Karpas-422 (cell line): ENCODE measurements at regions not wholly inside any gene's neighbourhood (a gene's known extent, or its start where the extent isn't known, plus 50 kb on each side); places are given as distances from the start of the nearest gene placed in this dataset.
"Not testable (repeated sequence)": the region's sequence is repeated elsewhere in the genome, so short reads cannot be mapped to it uniquely, and the experiment has no call there.

ENCODE experiments used
- DNase-seq: peaks from one replicate; pipeline ENCODE4 v3.0.0-alpha.2; 2015
- H2AFZ ChIP-seq: fragments of 200-600 bp; sonication (generic); 2 replicates; pipeline ENCODE4 v1.6.1; 2014; ENCODE audit warnings: antibody characterized with exemption, low read length, mixed read lengths
- H3K27ac ChIP-seq: fragments of 200-600 bp; sonication (generic); 2 replicates; pipeline ENCODE4 v1.5.1; 2014; ENCODE audit warnings: mild to moderate bottlenecking, low read length, moderate library complexity
- H3K27me3 ChIP-seq: fragments of 200-600 bp; sonication (generic); 2 replicates; pipeline ENCODE4 v1.6.1; 2014; ENCODE audit warnings: low read length, mixed read lengths
- H3K36me3 ChIP-seq: fragments of 200-600 bp; sonication (generic); 2 replicates; pipeline ENCODE4 v1.6.1; 2014; ENCODE audit warnings: low read length, mixed read lengths; ENCODE audit not compliant: insufficient read depth
- H3K4me1 ChIP-seq: fragments of 200-600 bp; sonication (generic); 2 replicates; pipeline ENCODE4 v1.6.1; 2014; ENCODE audit warnings: mild to moderate bottlenecking, low read length, mixed read lengths
- H3K4me2 ChIP-seq: fragments of 200-600 bp; sonication (generic); 2 replicates; pipeline ENCODE4 v1.6.1; 2014; ENCODE audit warnings: low read length, low read depth, mild to moderate bottlenecking; ENCODE audit not compliant: poor library complexity, severe bottlenecking
- H3K4me3 ChIP-seq: fragments of 200-600 bp; sonication (generic); 2 replicates; pipeline ENCODE4 v1.5.1; 2014; ENCODE audit warnings: mild to moderate bottlenecking, antibody characterized with exemption, low read length, mixed read lengths
- H3K79me2 ChIP-seq: fragments of 200-600 bp; sonication (generic); 2 replicates; pipeline ENCODE4 v1.6.1; 2014; ENCODE audit warnings: mild to moderate bottlenecking, low read length, mixed read lengths
- H3K9ac ChIP-seq: fragments of 200-600 bp; sonication (generic); 2 replicates; pipeline ENCODE4 v1.6.0; 2014; ENCODE audit warnings: low read length
- H3K9me2 ChIP-seq: fragments of 200-600 bp; sonication (generic), shearing (Covaris generic); replicated peaks from 2 replicates; pipeline ENCODE4 v1.6.0; 2014; ENCODE audit warnings: mild to moderate bottlenecking, low read length, moderate library complexity; ENCODE audit not compliant: insufficient read depth
- H3K9me3 ChIP-seq: fragments of 300-700, 200-600 bp; sonication (generic); 2 replicates; pipeline ENCODE4 v1.6.1; 2014; ENCODE audit warnings: low read length, mixed read lengths
- H4K20me1 ChIP-seq: fragments of 200-600 bp; sonication (generic); 2 replicates; pipeline ENCODE4 v1.6.1; 2014; ENCODE audit warnings: mild to moderate bottlenecking, antibody characterized with exemption, low read length, low read depth; ENCODE audit not compliant: insufficient read depth

DNA sequence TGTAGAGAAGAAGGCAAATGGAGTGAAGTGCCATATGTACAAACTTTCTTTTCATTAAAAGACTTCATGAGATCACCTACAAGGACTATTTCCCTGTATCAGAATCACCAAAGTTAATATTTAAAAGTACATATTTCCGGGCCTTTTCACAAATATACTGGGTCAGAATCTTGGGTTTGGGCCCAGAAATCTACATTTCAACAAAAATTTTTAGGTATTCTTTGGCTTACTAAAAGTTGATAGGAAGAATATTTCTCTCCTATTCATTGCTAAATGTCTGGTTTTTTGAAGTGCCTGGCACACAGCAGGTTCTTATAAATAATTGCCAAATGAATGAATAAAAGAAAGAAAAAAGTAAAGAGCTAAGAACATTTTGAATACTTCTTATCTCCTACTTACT lies 843.8 kb upstream of the ACVR2A start:
- Histone ChIP-seq H3K4me2 (no peak overlapping the region), H3K4me3 (no peak overlapping the region), H3K4me1 (no peaks in the 10 kb centered on the region), H3K36me3 (no peaks in the 10 kb centered on the region), H3K27ac (no peak overlapping the region), H3K79me2 (no peaks in the 10 kb centered on the region), H3K9ac (no peak overlapping the region), H4K20me1 (no peaks in the 10 kb centered on the region), H3K27me3 (no peaks in the 10 kb centered on the region), H2AFZ (no peak overlapping the region), H3K9me3 (no peaks in the 10 kb centered on the region), H3K9me2 (no peaks in the 10 kb centered on the region)
- DNase-seq: no peak

GRCh38 chr2:147000151-147000550 lies 844.7 kb upstream of the ACVR2A start:
- not testable (repeated sequence) for H4K20me1 ChIP-seq, H3K27me3 ChIP-seq, H3K27ac ChIP-seq, H2AFZ ChIP-seq, DNase-seq, H3K9ac ChIP-seq, H3K4me1 ChIP-seq, H3K9me3 ChIP-seq, H3K79me2 ChIP-seq, H3K4me2 ChIP-seq, H3K36me3 ChIP-seq, H3K9me2 ChIP-seq, H3K4me3 ChIP-seq

- H3K36me3 ChIP-seq: no peaks in the 10 kb centered on the region
Measured at GRCh38 chr2:146997945-146998344, 846.9 kb upstream of the ACVR2A start.

GRCh38 chr2:146997488-146997887 lies 847.3 kb upstream of the ACVR2A start:
- no peak overlapping the region for H3K4me3 ChIP-seq
- no peak overlapping the region for H3K4me2 ChIP-seq
- H3K9me3 ChIP-seq: no peaks in the 10 kb centered on the region
- no peak overlapping the region for H2AFZ ChIP-seq
- 0 out of 2 replicates have a peak, but pooled peaks cover 3% of the 10 kb centered on the region for H3K9me2 ChIP-seq
- no peaks in the 10 kb centered on the region for H4K20me1 ChIP-seq
- H3K27me3 ChIP-seq: no peaks in the 10 kb centered on the region
- no peak overlapping the region for H3K27ac ChIP-seq
- H3K36me3 ChIP-seq: no peaks in the 10 kb centered on the region
- H3K9ac ChIP-seq: no peak overlapping the region
- no peak for DNase-seq
- no peaks in the 10 kb centered on the region for H3K4me1 ChIP-seq
- no peaks in the 10 kb centered on the region for H3K79me2 ChIP-seq

More at GRCh38 chr2:146997945-146998344, 846.9 kb upstream of the ACVR2A start:
- DNase-seq: no peak
- Histone ChIP-seq H4K20me1 (no peaks in the 10 kb centered on the region), H3K4me1 (no peaks in the 10 kb centered on the region), H3K27ac (no peak overlapping the region), H3K9ac (no peak overlapping the region), H3K9me3 (no peaks in the 10 kb centered on the region), H3K4me2 (no peak overlapping the region), H3K79me2 (no peaks in the 10 kb centered on the region), H3K4me3 (no peak overlapping the region), H3K9me2 (no peaks in the 10 kb centered on the region), H2AFZ (no peak overlapping the region), H3K27me3 (no peaks in the 10 kb centered on the region)

DNA sequence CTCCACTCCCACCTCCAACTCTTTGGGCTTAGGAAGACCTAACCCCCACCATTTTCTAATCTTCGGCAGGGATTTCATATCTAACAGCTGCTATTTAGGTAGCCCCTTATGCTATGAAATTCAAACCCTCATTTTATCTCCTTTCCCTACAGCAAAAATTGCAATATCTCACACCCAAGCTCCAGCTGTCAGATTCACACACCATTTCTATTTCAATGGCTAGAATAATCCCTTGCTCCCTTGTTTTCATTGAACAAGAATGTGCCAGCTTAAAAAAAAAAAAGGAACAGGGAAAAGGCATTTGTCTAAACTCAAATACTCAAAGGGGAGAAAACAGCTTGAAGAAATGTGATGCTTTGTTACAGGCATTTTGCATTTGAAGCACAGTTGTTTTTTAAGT lies 850.6 kb upstream of the ACVR2A start:
- Histone ChIP-seq H3K4me2 (no peak overlapping the region), H3K9me2 (0 out of 2 replicates have a peak, but pooled peaks cover 3% of the 10 kb centered on the region), H3K36me3 (no peaks in the 10 kb centered on the region), H3K4me3 (no peak overlapping the region), H3K27me3 (no peaks in the 10 kb centered on the region), H3K4me1 (no peaks in the 10 kb centered on the region), H3K9ac (no peak overlapping the region), H2AFZ (no peak overlapping the region), H3K79me2 (no peaks in the 10 kb centered on the region), H4K20me1 (no peaks in the 10 kb centered on the region), H3K9me3 (no peaks in the 10 kb centered on the region), H3K27ac (no peak overlapping the region)
- no peak for DNase-seq

DNA sequence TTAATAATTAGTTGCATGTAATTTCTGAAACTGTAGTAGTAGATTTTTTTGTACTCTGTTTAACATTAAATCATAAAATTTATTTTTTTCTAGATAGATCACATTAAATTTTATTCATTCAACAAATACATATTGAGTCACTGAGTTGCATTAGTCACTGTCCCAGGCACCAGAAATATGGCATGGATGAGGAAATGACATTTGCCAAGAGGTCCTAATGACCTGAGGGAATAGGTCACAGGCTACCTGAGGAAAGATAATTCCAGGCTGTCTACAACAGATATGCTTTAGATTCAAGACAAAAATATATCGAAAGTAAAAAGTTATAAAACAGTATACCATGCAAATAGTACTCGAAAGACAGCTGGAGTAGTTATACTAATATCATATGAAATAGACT lies 852.4 kb upstream of the ACVR2A start:
- Histone ChIP-seq H3K27ac (no peak overlapping the region), H3K36me3 (no peaks in the 10 kb centered on the region), H4K20me1 (no peaks in the 10 kb centered on the region), H3K9me2 (0 out of 2 replicates have a peak, but pooled peaks cover 3% of the 10 kb centered on the region), H3K4me3 (no peak overlapping the region), H3K9ac (no peak overlapping the region), H3K79me2 (no peaks in the 10 kb centered on the region), H3K4me1 (no peaks in the 10 kb centered on the region), H3K4me2 (no peak overlapping the region), H2AFZ (no peak overlapping the region), H3K27me3 (no peaks in the 10 kb centered on the region), H3K9me3 (no peaks in the 10 kb centered on the region)
- DNase-seq: no peak

GRCh38 chr2:146992057-146992456 lies 852.8 kb upstream of the ACVR2A start:
- Histone ChIP-seq H3K9ac (no peak overlapping the region), H3K9me2 (0 out of 2 replicates have a peak, but pooled peaks cover 3% of the 10 kb centered on the region), H3K4me3 (no peak overlapping the region), H3K9me3 (no peaks in the 10 kb centered on the region), H3K36me3 (no peaks in the 10 kb centered on the region), H3K4me1 (no peaks in the 10 kb centered on the region), H3K79me2 (no peaks in the 10 kb centered on the region), H2AFZ (no peak overlapping the region), H3K27me3 (no peaks in the 10 kb centered on the region), H4K20me1 (no peaks in the 10 kb centered on the region), H3K4me2 (no peak overlapping the region), H3K27ac (no peak overlapping the region)
- no peak for DNase-seq

DNA sequence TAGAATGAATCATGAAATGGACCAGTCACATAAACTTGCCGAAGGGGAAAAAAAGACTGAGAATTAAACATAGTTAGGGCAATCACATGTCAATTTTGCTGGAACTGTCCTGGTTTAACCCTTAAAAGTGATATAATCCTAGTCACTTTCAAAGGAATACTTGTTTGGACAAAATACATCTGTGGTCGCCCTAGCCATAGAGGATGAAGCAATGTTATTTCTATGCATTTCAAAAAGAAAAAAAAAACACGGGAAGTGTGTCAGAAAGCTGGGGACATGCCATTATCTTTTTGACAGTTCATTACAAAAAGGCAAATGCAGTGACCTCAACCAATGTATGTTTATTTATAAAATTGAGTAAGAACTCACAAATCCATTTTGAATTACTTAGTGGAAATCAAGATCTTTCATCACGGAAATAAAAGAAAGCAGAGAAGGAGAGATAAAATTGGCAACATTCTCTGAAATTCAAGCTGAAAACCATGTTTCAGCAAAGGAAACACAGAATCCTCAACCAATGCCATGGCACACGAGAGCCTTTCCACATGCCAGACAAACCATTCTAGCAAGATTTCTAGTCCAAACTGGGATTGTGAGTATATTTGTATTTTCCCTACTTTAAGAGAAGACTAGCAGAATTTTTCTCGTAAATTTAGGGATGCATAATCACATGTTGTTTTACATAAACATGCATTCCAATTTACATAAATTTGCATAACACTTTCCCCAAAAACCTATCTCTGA lies 854.3 kb upstream of the ACVR2A start:
- no peak overlapping the region for H3K4me3 ChIP-seq

More for the DNA sequence above, 854.3 kb upstream of the ACVR2A start:
- Histone ChIP-seq H3K4me2 (no peak overlapping the region), H3K27me3 (no peaks in the 10 kb centered on the region), H3K9ac (no peak overlapping the region), H3K9me3 (no peaks in the 10 kb centered on the region), H3K27ac (no peak overlapping the region), H3K36me3 (no peaks in the 10 kb centered on the region), H4K20me1 (no peaks in the 10 kb centered on the region), H2AFZ (no peak overlapping the region), H3K79me2 (no peaks in the 10 kb centered on the region), H3K9me2 (0 out of 2 replicates have a peak, but pooled peaks cover 3% of the 10 kb centered on the region), H3K4me1 (no peaks in the 10 kb centered on the region)
- DNase-seq: no peak
